ENCODE measurements at regions not wholly inside any gene's neighbourhood (a gene's known extent, or its start where the extent isn't known, plus 50 kb on each side); places are given as distances from the start of the nearest gene placed in this dataset.

DNA sequence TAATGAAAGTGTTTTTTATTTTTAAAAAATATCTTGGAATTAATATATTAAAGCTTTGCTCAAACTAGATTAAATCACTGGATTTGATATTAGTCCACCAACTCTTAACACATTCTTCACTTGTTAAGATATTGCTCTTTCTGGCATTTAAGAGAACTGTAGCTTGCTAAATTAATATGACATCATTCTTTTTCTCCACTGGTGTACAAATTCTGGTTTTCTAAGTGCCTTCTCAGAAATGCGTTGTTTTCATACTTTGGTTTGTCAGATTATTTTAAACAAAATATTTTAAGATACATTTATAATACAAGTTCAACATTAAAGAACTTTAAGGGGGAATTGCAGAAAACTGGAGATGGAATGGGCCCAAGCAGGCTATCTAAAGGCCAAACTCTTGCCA, 87.6 kb upstream of the IFNE start:
- TF ChIP-seq, protein P1, sequence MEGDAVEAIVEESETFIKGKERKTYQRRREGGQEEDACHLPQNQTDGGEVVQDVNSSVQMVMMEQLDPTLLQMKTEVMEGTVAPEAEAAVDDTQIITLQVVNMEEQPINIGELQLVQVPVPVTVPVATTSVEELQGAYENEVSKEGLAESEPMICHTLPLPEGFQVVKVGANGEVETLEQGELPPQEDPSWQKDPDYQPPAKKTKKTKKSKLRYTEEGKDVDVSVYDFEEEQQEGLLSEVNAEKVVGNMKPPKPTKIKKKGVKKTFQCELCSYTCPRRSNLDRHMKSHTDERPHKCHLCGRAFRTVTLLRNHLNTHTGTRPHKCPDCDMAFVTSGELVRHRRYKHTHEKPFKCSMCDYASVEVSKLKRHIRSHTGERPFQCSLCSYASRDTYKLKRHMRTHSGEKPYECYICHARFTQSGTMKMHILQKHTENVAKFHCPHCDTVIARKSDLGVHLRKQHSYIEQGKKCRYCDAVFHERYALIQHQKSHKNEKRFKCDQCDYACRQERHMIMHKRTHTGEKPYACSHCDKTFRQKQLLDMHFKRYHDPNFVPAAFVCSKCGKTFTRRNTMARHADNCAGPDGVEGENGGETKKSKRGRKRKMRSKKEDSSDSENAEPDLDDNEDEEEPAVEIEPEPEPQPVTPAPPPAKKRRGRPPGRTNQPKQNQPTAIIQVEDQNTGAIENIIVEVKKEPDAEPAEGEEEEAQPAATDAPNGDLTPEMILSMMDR (IDR thresholded peaks at IDR 0.05): no peak
- TF ChIP-seq EZH2 (IDR thresholded peaks at IDR 0.05): no peak
